MM.1S (cell line): ENCODE measurements at regions not wholly inside any gene's neighbourhood (a gene's known extent, or its start where the extent isn't known, plus 50 kb on each side); places are given as distances from the start of the nearest gene placed in this dataset.

Experiments used
- DNase-seq: peaks from one replicate; pipeline ENCODE4 v3.0.0-alpha.2; 2015
- H2AFZ ChIP-seq: fragments of 300-600 bp; sonication (generic); 2 replicates; pipeline ENCODE4 v1.6.0; 2016; ENCODE audit warnings: antibody characterized with exemption, low read length
- H3F3A ChIP-seq: fragments of 300-600 bp; sonication (generic); 2 replicates; pipeline ENCODE4 v1.6.1; 2016; ENCODE audit warnings: mild to moderate bottlenecking, antibody characterized with exemption, low read length, moderate library complexity, mixed read lengths; ENCODE audit not compliant: insufficient read depth
- H3K27ac ChIP-seq: fragments of 300-600 bp; sonication (generic); 2 replicates; pipeline ENCODE4 v1.5.1; 2016; ENCODE audit warnings: mild to moderate bottlenecking, low read length
- H3K27me3 ChIP-seq: fragments of 300-600 bp; sonication (generic); replicated peaks from 2 replicates; pipeline ENCODE4 v1.6.0; 2016; ENCODE audit warnings: low read length; ENCODE audit not compliant: insufficient read depth
- H3K36me3 ChIP-seq: fragments of 300-600 bp; sonication (generic); replicated peaks from 2 replicates; pipeline ENCODE4 v1.6.1; 2016; ENCODE audit warnings: mild to moderate bottlenecking, low read length, mixed read lengths; ENCODE audit not compliant: insufficient read depth
- H3K4me1 ChIP-seq: fragments of 300-600 bp; sonication (generic); 2 replicates; pipeline ENCODE4 v1.6.1; 2016; ENCODE audit warnings: low read length, mixed read lengths
- H3K4me2 ChIP-seq: fragments of 300-600 bp; sonication (generic); 2 replicates; pipeline ENCODE4 v1.6.0; 2016; ENCODE audit warnings: low read depth, low read length
- H3K4me3 ChIP-seq: fragments of 300-600 bp; sonication (generic); 2 replicates; pipeline ENCODE4 v1.5.1; 2016; ENCODE audit warnings: low read length, mixed read lengths
- H3K79me2 ChIP-seq: fragments of 300-600 bp; sonication (generic); 2 replicates; pipeline ENCODE4 v1.6.1; 2016; ENCODE audit warnings: mixed run types, low read length, mixed read lengths
- H3K9ac ChIP-seq: fragments of 300-600 bp; sonication (generic); 2 replicates; pipeline ENCODE4 v1.6.1; 2016; ENCODE audit warnings: low read length, mixed read lengths
- H3K9me2 ChIP-seq: fragments of 300-600 bp; sonication (generic); replicated peaks from 2 replicates; pipeline ENCODE4 v1.6.1; 2016; ENCODE audit warnings: mild to moderate bottlenecking, low read length, mixed read lengths; ENCODE audit not compliant: insufficient read depth
- H3K9me3 ChIP-seq: fragments of 300-600 bp; sonication (generic); replicated peaks from 2 replicates; pipeline ENCODE4 v1.6.1; 2016; ENCODE audit warnings: mild to moderate bottlenecking, low read length, mixed read lengths; ENCODE audit not compliant: insufficient read depth
- H4K20me1 ChIP-seq: fragments of 300-600 bp; sonication (generic); 2 replicates; pipeline ENCODE4 v1.6.1; 2016; ENCODE audit warnings: mild to moderate bottlenecking, low read length, moderate library complexity, mixed read lengths; ENCODE audit not compliant: insufficient read depth
- CTCF ChIP-seq: fragments of 300-600 bp; sonication (generic); IDR thresholded peaks from 2 replicates; pipeline ENCODE4 v1.5.1; 2016; ENCODE audit warnings: antibody characterized with exemption, low read length, mixed read lengths
- EZH2 ChIP-seq: fragments of 300-600 bp; sonication (generic); optimal IDR thresholded peaks from 2 replicates; pipeline ENCODE3; 2017; ENCODE audit warnings: low read depth, mild to moderate bottlenecking, antibody characterized with exemption, low read length, mixed read lengths
- EZH2phosphoT487 ChIP-seq: fragments of 300-600 bp; sonication (generic); IDR thresholded peaks from 2 replicates; pipeline ENCODE4 v1.6.1; 2018; ENCODE audit warnings: antibody characterized with exemption, low read length

- Histone ChIP-seq H3K27ac (no peak overlapping the region), H3K4me2 (no peak overlapping the region), H4K20me1 (no peaks in the 10 kb centered on the region), H3K4me1 (no peaks in the 10 kb centered on the region), H3K27me3 (no peaks in the 10 kb centered on the region), H3K4me3 (no peak overlapping the region), H3K36me3 (no peaks in the 10 kb centered on the region), H3F3A (no peaks in the 10 kb centered on the region), H3K9ac (no peak overlapping the region), H3K79me2 (no peaks in the 10 kb centered on the region), H2AFZ (no peak overlapping the region), H3K9me3 (no peaks in the 10 kb centered on the region), H3K9me2 (no peaks in the 10 kb centered on the region)
- TF ChIP-seq EZH2phosphoT487 (no peak), CTCF (no peak), EZH2 (no peak)
- DNase-seq, result peak; percentile 21
Observed at GRCh38 chr3:64814351-64814750, 126.6 kb upstream of the ADAMTS9 start.

- no peaks in the 10 kb centered on the region for H3F3A ChIP-seq
- H3K9ac ChIP-seq, result no peak overlapping the region
- no peaks in the 10 kb centered on the region for H3K9me3 ChIP-seq
- H3K9me2 ChIP-seq, result no peaks in the 10 kb centered on the region
- H3K27ac ChIP-seq, result no peak overlapping the region
- no peaks in the 10 kb centered on the region for H3K27me3 ChIP-seq
- DNase-seq, result no peak
- H3K36me3 ChIP-seq, result no peaks in the 10 kb centered on the region
- no peaks in the 10 kb centered on the region for H3K79me2 ChIP-seq
- H2AFZ ChIP-seq, result no peak overlapping the region
- H3K4me3 ChIP-seq, result no peak overlapping the region
- no peaks in the 10 kb centered on the region for H3K4me1 ChIP-seq
- no peak overlapping the region for H3K4me2 ChIP-seq
- no peak for TF ChIP-seq CTCF
- no peaks in the 10 kb centered on the region for H4K20me1 ChIP-seq
Observed at GRCh38 chr3:64813326-64813725, 125.5 kb upstream of the ADAMTS9 start.

- Histone ChIP-seq H3K4me1 (no peaks in the 10 kb centered on the region), H3F3A (no peaks in the 10 kb centered on the region), H3K79me2 (no peaks in the 10 kb centered on the region), H3K9me3 (no peaks in the 10 kb centered on the region), H3K4me2 (no peak overlapping the region), H3K27ac (no peak overlapping the region), H4K20me1 (no peaks in the 10 kb centered on the region), H3K27me3 (no peaks in the 10 kb centered on the region), H3K36me3 (no peaks in the 10 kb centered on the region), H3K4me3 (no peak overlapping the region), H3K9ac (no peak overlapping the region), H2AFZ (no peak overlapping the region), H3K9me2 (no peaks in the 10 kb centered on the region)
- TF ChIP-seq CTCF (no peak), EZH2phosphoT487 (no peak), EZH2 (no peak)
- no peak for DNase-seq
Observed at GRCh38 chr3:64809086-64809485, 121.3 kb upstream of the ADAMTS9 start.

- DNase-seq, result no peak
- TF ChIP-seq EZH2 (no peak), EZH2phosphoT487 (no peak), CTCF (no peak)
- Histone ChIP-seq H3K9me2 (no peaks in the 10 kb centered on the region), H3K79me2 (no peaks in the 10 kb centered on the region), H3F3A (no peaks in the 10 kb centered on the region), H3K36me3 (no peaks in the 10 kb centered on the region), H4K20me1 (no peaks in the 10 kb centered on the region), H3K27me3 (no peaks in the 10 kb centered on the region), H3K4me2 (no peak overlapping the region), H3K4me3 (no peak overlapping the region), H3K9me3 (no peaks in the 10 kb centered on the region), H3K27ac (no peak overlapping the region), H2AFZ (no peak overlapping the region), H3K4me1 (no peaks in the 10 kb centered on the region), H3K9ac (no peak overlapping the region)
Observed at GRCh38 chr3:64808061-64808460, 120.3 kb upstream of the ADAMTS9 start.
